KMS-11 (cell line): ENCODE measurements at regions not wholly inside any gene's neighbourhood (a gene's known extent, or its start where the extent isn't known, plus 50 kb on each side); places are given as distances from the start of the nearest gene placed in this dataset.

Experiments
- H2AFZ ChIP-seq: fragments of 200-600 bp; sonication (generic); 2 replicates; pipeline ENCODE4 v1.6.1; 2016; ENCODE audit warnings: antibody characterized with exemption, mixed run types, low read depth
- H3K27ac ChIP-seq: fragments of 200-600 bp; sonication (generic); 2 replicates; pipeline ENCODE4 v1.6.1; 2016; ENCODE audit warnings: mild to moderate bottlenecking, mixed run types
- H3K27me3 ChIP-seq: fragments of 200-600 bp; sonication (generic); 2 replicates; pipeline ENCODE4 v1.6.1; 2017; ENCODE audit warnings: mild to moderate bottlenecking, low read depth, mixed run types, moderate library complexity; ENCODE audit not compliant: insufficient read depth
- H3K36me3 ChIP-seq: fragments of 200-600 bp; sonication (generic); 2 replicates; pipeline ENCODE4 v1.6.1; 2017; ENCODE audit warnings: mild to moderate bottlenecking, mixed run types; ENCODE audit not compliant: insufficient read depth
- H3K4me1 ChIP-seq: fragments of 200-600 bp; sonication (generic); 2 replicates; pipeline ENCODE4 v1.6.1; 2016; ENCODE audit warnings: mild to moderate bottlenecking, low read depth, mixed run types; ENCODE audit not compliant: poor library complexity, severe bottlenecking
- H3K4me2 ChIP-seq: fragments of 200-600 bp; sonication (generic); 2 replicates; pipeline ENCODE4 v1.7.0; 2016; ENCODE audit warnings: mild to moderate bottlenecking, mixed run types
- H3K4me3 ChIP-seq: fragments of 200-600 bp; sonication (generic); IDR thresholded peaks from 2 replicates; pipeline ENCODE4 v1.6.1; 2017; ENCODE audit warnings: low read depth, low read length, mixed read lengths; ENCODE audit not compliant: insufficient read depth
- H3K79me2 ChIP-seq: fragments of 200-600 bp; sonication (generic); 2 replicates; pipeline ENCODE4 v1.6.1; 2016; ENCODE audit warnings: low read depth, mixed run types; ENCODE audit not compliant: insufficient read depth
- H3K9ac ChIP-seq: fragments of 200-600 bp; sonication (generic); 2 replicates; pipeline ENCODE4 v1.6.1; 2016; ENCODE audit warnings: mild to moderate bottlenecking, mixed run types
- H4K20me1 ChIP-seq: fragments of 200-600 bp; sonication (generic); 2 replicates; pipeline ENCODE4 v1.6.1; 2016; ENCODE audit warnings: mild to moderate bottlenecking, mixed run types; ENCODE audit not compliant: insufficient read depth
- TF ChIP-seq, protein P1 (sequence below): fragments of 200-600 bp; sonication (generic); conservative IDR thresholded peaks from 2 replicates; pipeline ENCODE4 v1.6.1; 2017; ENCODE audit warnings: low read depth, mild to moderate bottlenecking, antibody characterized with exemption, low read length, moderate library complexity, mixed read lengths

DNA sequence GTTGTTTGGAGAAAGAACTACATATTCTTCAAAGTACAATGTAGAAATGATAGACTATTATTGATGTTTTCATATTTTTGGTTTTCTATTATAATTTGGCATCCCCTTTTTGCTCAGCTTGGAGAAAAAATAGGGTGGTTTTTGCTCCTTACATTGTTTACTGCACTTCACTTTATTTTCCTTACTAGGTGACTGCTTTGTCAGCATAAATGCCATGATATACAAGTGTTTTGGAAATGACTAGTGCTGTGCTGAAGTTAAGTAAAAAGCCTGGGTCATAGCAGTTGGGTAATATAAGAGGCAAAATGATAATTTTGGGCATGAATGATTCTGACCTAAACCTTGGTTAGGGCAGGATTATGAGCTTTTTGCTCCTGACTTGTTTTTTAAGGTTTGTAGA is 250.9 kb downstream of the KCNS3 start:
- Histone ChIP-seq H3K27ac (no peak overlapping the region), H2AFZ (no peak overlapping the region), H4K20me1 (no peaks in the 10 kb centered on the region), H3K4me1 (peaks cover 22% of the 10 kb centered on the region), H3K4me2 (no peak overlapping the region), H3K9ac (no peak overlapping the region), H3K4me3 (no peak overlapping the region), H3K79me2 (no peaks in the 10 kb centered on the region), H3K36me3 (no peaks in the 10 kb centered on the region), H3K27me3 (no peaks in the 10 kb centered on the region)
- TF ChIP-seq, protein P1, sequence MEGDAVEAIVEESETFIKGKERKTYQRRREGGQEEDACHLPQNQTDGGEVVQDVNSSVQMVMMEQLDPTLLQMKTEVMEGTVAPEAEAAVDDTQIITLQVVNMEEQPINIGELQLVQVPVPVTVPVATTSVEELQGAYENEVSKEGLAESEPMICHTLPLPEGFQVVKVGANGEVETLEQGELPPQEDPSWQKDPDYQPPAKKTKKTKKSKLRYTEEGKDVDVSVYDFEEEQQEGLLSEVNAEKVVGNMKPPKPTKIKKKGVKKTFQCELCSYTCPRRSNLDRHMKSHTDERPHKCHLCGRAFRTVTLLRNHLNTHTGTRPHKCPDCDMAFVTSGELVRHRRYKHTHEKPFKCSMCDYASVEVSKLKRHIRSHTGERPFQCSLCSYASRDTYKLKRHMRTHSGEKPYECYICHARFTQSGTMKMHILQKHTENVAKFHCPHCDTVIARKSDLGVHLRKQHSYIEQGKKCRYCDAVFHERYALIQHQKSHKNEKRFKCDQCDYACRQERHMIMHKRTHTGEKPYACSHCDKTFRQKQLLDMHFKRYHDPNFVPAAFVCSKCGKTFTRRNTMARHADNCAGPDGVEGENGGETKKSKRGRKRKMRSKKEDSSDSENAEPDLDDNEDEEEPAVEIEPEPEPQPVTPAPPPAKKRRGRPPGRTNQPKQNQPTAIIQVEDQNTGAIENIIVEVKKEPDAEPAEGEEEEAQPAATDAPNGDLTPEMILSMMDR: no peak

GRCh38 chr2:18125303-18125702 is 246.8 kb downstream of the KCNS3 start:
- no peak overlapping the region for H3K9ac ChIP-seq
- H4K20me1 ChIP-seq: no peaks in the 10 kb centered on the region
- no peak overlapping the region for H3K4me3 ChIP-seq
- no peaks in the 10 kb centered on the region for H3K79me2 ChIP-seq
- H3K4me1 ChIP-seq: no peaks in the 10 kb centered on the region
- TF ChIP-seq, protein P1: no peak
- no peaks in the 10 kb centered on the region for H3K27me3 ChIP-seq
- no peak overlapping the region for H3K27ac ChIP-seq
- H2AFZ ChIP-seq: no peak overlapping the region
- H3K4me2 ChIP-seq: no peak overlapping the region
- no peaks in the 10 kb centered on the region for H3K36me3 ChIP-seq

DNA sequence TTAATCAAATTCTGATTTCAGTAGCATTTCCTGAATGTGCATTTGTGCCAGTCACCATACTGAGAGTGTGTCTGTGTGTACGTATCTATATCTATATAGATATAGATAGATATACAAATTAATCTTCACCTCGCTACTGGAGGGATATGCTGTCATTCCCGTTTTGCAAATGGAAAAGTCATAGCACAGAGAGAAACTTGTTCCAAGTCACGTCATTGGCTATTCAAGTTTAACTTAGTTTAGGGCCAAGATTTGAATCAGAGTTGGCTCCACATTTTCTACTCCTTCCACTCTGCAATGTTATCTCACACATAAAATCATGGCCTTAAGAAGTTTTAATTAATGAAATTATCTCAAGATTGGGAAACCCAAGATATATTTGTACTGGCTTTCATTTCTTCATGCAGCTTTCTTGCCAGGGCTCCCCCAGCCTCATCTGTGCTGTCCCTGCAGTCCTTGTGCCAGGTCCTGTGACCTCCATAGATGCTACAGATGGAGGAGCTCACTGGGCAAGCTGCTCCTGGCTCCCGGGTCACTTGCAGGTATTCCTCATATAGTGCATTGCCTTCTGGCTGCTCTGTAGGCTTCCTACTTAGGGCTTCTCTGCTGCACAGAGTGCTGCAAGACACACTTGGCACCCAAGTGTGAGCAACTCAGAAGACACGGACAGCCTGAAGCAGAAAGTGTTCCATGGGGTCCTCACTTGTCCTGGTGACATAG is 245.8 kb downstream of the KCNS3 start:
- TF ChIP-seq, protein P1: no peak
- Histone ChIP-seq H2AFZ (no peak overlapping the region), H3K4me3 (no peak overlapping the region), H3K79me2 (no peaks in the 10 kb centered on the region), H3K4me1 (no peaks in the 10 kb centered on the region), H3K36me3 (no peaks in the 10 kb centered on the region), H3K27ac (no peak overlapping the region), H3K4me2 (no peak overlapping the region), H3K27me3 (no peaks in the 10 kb centered on the region), H3K9ac (no peak overlapping the region), H4K20me1 (no peaks in the 10 kb centered on the region)

- Histone ChIP-seq H3K4me3 (no peak overlapping the region), H3K4me1 (no peaks in the 10 kb centered on the region), H3K27me3 (no peaks in the 10 kb centered on the region), H3K36me3 (no peaks in the 10 kb centered on the region), H3K79me2 (no peaks in the 10 kb centered on the region), H3K4me2 (no peak overlapping the region), H4K20me1 (no peaks in the 10 kb centered on the region), H2AFZ (no peak overlapping the region), H3K27ac (no peak overlapping the region), H3K9ac (no peak overlapping the region)
- TF ChIP-seq, protein P1: no peak
These were observed 245.1 kb downstream of the KCNS3 start for GRCh38 chr2:18123577-18123976.
